H1 (cell line): ENCODE measurements at regions not wholly inside any gene's neighbourhood (a gene's known extent, or its start where the extent isn't known, plus 50 kb on each side); places are given as distances from the start of the nearest gene placed in this dataset.

Experiments
- HDAC2 ChIP-seq, 2 experiments: fragments of 300-600 bp in 1 of 2; sonication (generic) in 1 of 2; IDR thresholded peaks; 2 replicates each; pipeline ENCODE4 v1.6.1; 2011 to 2012; ENCODE audit warnings: low read depth in 2 of 2, low read length in 2 of 2, mild to moderate bottlenecking in 2 of 2, moderate library complexity in 2 of 2, borderline replicate concordance in 1 of 2, inconsistent platforms in 1 of 2

DNA sequence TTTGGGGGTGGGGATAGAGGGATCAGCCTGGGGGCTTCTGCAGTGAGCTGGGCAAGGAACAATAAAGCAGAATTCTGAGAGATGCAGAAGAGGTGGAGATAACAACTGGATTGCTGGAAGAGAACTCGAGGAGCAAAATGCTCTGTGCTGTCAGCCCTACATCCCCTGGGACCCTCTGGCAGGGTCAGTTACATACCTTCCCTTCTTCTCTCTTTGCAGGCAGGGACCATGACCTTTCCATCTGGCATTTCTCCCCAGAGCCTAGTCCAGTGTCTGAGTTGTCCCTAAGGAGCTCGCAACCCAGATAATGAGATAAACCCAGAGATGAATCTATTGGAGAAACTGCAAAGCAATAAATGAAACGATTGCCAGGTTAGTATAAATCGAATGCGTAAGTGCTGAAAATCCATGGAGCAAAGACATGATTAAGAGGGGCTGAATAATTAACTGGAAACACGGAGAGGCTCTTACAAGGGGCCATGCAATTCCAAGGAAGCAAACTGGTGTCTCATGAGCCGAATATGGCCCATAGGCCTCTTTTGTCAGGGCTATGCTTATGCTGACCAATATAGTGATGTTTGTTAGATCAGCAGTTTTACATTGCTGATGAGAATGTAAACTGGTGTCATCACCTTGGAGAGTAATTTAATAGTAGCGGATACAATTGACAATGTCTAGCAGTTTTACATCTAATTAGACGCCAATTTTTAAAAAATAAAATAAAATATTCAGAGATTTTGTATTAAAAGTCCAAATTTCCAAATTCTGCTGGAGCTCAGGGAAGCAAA, 129.4 kb upstream of the IRX5 start (continued):
- no peak for TF ChIP-seq HDAC2 (IDR thresholded peaks at IDR 0.05; ENCODE audit: borderline replicate concordance in 1 of 2, low read depth in 2 of 2, low read length in 2 of 2)
